ENCODE measurements at regions not wholly inside any gene's neighbourhood (a gene's known extent, or its start where the extent isn't known, plus 50 kb on each side); places are given as distances from the start of the nearest gene placed in this dataset.
"Not testable (repeated sequence)": the region's sequence is repeated elsewhere in the genome, so short reads cannot be mapped to it uniquely, and the experiment has no call there.

DNA sequence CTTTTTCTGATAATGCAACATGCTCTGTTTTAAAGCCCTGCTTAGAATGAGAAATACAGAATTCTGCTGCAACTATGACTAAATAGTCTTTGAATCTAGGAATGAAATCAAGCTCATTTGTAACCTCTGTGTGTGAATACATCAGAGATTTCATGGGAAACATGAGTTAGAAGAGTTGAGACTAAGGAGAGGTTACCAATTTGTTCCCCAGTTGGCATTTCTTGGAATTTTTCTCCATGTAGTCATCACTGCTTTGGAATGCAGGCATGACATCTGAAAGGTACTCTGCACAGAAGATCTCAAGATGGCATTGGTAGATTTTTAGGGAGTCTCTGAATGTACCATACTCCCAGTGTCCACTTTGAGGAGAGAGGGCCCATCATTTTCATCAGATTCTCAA is 237.2 kb downstream of the TFAP2A start:
- Histone ChIP-seq H3K27ac (no peak overlapping the region), H3K36me3 (no peaks in the 10 kb centered on the region), H3K9me3 (no peaks in the 10 kb centered on the region), H3K27me3 (ENCODE audit: low read depth) (no peaks in the 10 kb centered on the region), H3K4me3 (no peak overlapping the region), H3K4me1 (no peaks in the 10 kb centered on the region)
- ATAC-seq (no peak), DNase-seq (no peak)
- intact Hi-C loops (cut with DNase I), result no loop called here
- TF ChIP-seq, protein P1, sequence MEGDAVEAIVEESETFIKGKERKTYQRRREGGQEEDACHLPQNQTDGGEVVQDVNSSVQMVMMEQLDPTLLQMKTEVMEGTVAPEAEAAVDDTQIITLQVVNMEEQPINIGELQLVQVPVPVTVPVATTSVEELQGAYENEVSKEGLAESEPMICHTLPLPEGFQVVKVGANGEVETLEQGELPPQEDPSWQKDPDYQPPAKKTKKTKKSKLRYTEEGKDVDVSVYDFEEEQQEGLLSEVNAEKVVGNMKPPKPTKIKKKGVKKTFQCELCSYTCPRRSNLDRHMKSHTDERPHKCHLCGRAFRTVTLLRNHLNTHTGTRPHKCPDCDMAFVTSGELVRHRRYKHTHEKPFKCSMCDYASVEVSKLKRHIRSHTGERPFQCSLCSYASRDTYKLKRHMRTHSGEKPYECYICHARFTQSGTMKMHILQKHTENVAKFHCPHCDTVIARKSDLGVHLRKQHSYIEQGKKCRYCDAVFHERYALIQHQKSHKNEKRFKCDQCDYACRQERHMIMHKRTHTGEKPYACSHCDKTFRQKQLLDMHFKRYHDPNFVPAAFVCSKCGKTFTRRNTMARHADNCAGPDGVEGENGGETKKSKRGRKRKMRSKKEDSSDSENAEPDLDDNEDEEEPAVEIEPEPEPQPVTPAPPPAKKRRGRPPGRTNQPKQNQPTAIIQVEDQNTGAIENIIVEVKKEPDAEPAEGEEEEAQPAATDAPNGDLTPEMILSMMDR (IDR thresholded peaks at IDR 0.05), result no peak

DNA sequence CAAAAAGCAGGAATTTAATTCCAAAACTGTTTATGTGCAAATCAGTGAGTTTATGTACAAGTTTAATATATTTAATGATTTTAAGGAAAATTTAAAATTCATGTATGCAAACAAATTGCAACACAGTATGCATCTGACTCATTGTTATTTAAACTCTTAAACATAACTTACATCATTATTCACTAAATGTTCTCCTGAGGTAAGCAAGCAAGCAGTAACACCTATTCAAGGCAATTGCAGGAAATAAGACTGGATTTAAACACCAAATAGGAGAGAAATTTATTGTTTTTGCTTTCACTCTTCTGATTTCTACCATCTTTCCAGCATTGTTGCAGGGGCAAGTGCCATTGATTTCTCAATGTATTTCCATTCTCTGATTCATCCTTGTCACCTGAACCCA is 239.5 kb downstream of the TFAP2A start:
- intact Hi-C loops (cut with DNase I), result no loop called here
- no peaks in the 10 kb centered on the region for H3K27me3 ChIP-seq (ENCODE audit: low read depth)
- DNase-seq, result no peak
- TF ChIP-seq, protein P1 (IDR thresholded peaks at IDR 0.05), result no peak
- no peaks in the 10 kb centered on the region for H3K4me1 ChIP-seq
- H3K4me3 ChIP-seq, result no peak overlapping the region
- H3K27ac ChIP-seq, result no peak overlapping the region
- ATAC-seq, result no peak
- no peaks in the 10 kb centered on the region for H3K9me3 ChIP-seq
- H3K36me3 ChIP-seq, result no peaks in the 10 kb centered on the region

DNA sequence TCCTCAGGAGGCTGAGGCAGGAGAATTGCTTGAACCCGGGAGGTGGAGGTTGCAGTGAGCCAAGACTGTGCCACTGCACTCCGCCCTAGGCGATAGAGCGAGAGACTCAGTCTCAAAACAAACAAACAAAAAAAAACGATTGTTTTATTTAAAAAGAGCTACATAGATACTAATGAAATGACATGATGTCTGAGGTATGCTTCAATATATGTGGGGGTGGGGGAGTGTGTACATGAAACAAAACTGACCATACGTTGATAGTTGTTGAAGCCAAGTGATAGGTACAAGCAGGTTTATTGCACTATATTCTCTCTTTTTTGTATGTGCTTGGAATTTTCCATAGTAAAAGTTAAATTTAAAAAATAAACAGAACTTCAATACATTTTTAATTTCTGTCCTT is 240.1 kb downstream of the TFAP2A start:
- ATAC-seq, result no peak
- Histone ChIP-seq H3K27me3 (ENCODE audit: low read depth) (no peaks in the 10 kb centered on the region), H3K4me1 (no peaks in the 10 kb centered on the region), H3K27ac (no peak overlapping the region), H3K4me3 (no peak overlapping the region), H3K36me3 (no peaks in the 10 kb centered on the region), H3K9me3 (no peaks in the 10 kb centered on the region)
- TF ChIP-seq, protein P1 (IDR thresholded peaks at IDR 0.05), result no peak
- intact Hi-C loops (cut with DNase I), result no loop called here
- DNase-seq, result no peak

- intact Hi-C loops (cut with DNase I), result no loop called here
- Histone ChIP-seq H3K4me3 (no peak overlapping the region), H3K9me3 (no peaks in the 10 kb centered on the region), H3K36me3 (no peaks in the 10 kb centered on the region), H3K4me1 (no peaks in the 10 kb centered on the region), H3K27ac (no peak overlapping the region), H3K27me3 (ENCODE audit: low read depth) (no peaks in the 10 kb centered on the region)
- ATAC-seq, result no peak
- no peak for DNase-seq
- TF ChIP-seq, protein P1 (IDR thresholded peaks at IDR 0.05), result no peak
Observed at GRCh38 chr6:10174056-10174455, 240.8 kb downstream of the TFAP2A start.

- H3K9me3 ChIP-seq; H3K4me1 ChIP-seq; H3K36me3 ChIP-seq; intact Hi-C loops (cut with DNase I); H3K4me3 ChIP-seq; DNase-seq; H3K27ac ChIP-seq; ATAC-seq; H3K27me3 ChIP-seq (ENCODE audit: low read depth): not testable (repeated sequence)
Observed at GRCh38 chr6:10171706-10172105, 243.2 kb downstream of the TFAP2A start.

- no peaks in the 10 kb centered on the region for H3K36me3 ChIP-seq
- no peak overlapping the region for H3K27ac ChIP-seq
- H3K27me3 ChIP-seq (ENCODE audit: low read depth), result no peaks in the 10 kb centered on the region
- no peak overlapping the region for H3K4me3 ChIP-seq
- ATAC-seq, result no peak
- no peaks in the 10 kb centered on the region for H3K4me1 ChIP-seq
- TF ChIP-seq, protein P1 (IDR thresholded peaks at IDR 0.05), result no peak
- no peak for DNase-seq
- no peaks in the 10 kb centered on the region for H3K9me3 ChIP-seq
- intact Hi-C loops (cut with DNase I), result no loop called here
Observed at GRCh38 chr6:10170816-10171215, 244.1 kb downstream of the TFAP2A start.

Data from lower lobe of right lung (tissue), 2 donors.